Stimulated activated CD4-positive, alpha-beta T cell treated with anti-CD3 and anti-CD28 coated beads, Interleukin-15, amount 100 ng/mL, for 48 hours (primary cell): ENCODE measurements at regions not wholly inside any gene's neighbourhood (a gene's known extent, or its start where the extent isn't known, plus 50 kb on each side); places are given as distances from the start of the nearest gene placed in this dataset.

ENCODE experiments used
- DNase-seq, 2 donors: peaks; one replicate each; pipeline ENCODE4 v3.0.0-alpha.2; 2020; ENCODE audit warnings: low read depth in 2 of 2

DNA sequence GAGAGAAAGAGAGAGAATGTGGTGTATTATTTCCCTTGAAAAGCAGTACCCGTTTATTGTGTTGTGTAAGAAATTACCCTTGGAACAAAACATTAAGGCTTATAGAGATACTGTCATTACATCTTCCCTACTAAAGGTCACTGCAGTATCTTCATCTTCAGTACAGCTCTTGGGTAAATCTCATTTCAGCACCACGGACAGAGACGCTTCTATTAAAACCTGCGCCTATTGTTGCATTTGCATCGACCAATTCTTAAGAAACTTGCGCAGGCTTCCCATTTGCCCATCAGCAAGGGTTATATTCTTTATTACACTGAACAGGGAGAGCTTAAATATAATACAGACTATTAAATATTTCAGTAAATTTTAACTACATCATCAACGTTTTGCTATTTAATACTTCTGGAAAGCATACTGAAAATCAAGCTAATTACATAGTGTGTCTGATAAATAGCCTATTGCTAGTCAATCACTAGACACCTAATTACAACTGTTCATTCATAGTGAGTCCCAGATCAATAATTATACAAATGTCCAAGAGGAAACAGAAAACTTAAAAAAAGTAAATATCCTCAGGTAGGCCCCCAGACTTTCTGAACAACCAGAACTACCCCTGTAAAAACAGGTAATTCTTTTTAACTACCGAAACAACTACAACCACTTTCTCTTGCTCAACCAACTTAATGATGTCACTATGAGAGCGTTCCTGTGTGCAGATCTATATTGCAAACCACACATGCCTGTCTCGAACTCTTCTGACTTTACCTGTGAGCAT is 350.6 kb downstream of the LIG4 start:
- no peak for DNase-seq

DNA sequence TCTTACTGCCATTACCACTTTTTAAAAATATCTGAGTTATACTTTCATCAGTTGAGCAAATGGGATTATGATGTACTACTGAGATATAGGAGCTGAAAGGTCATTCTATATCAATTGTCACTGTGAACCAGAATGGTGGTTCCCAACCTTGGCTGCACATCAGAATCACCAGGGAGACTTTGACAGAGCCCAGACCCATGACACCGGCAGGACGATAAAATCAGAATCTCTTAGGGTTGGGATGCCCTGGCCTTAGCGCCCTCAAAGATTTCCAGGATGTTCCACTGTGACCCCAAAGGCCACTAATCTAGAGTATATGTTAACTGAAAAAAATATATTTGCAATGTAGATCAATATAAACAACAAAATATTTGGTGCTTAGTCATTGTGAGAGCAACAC is 355.1 kb downstream of the LIG4 start:
- no peak for DNase-seq

DNA sequence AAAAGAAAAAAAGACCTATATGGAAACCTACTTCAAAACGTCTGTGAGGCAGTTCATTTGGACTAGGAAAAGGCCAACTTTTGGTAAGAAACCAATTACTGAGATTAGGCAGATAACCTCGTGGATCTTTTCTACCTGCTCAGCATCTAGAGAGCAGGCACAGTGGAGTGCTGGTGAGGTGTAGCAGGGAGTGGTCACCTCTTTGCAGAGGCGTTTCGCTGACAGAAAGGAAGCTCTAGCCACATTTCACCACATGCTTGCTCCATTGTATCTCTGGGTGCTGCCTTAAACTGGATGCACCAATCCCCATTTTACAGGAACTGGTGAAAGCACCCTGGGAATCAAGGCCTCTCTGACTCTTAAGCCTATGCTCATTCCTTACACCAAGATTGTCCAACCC is 360.5 kb downstream of the LIG4 start:
- DNase-seq = no peak

DNA sequence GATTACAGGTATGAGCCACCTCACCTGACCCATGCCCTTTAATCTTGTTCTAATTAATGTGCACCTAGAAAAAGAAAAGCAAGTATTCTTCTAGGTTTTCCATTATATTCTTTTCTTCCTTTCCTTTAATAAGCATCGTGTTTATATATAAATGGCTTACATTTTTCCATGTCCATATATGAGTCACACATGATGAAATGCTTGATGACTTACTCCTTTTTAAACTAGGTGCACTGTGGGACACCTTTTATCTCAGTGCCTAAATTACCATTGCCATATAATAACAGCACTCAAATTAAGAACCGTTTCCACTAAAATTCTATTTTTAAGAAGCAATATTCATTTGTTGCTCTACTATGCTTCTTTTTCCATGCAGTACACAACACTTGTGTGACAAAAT is 363.3 kb downstream of the LIG4 start:
- no peak for DNase-seq

DNA sequence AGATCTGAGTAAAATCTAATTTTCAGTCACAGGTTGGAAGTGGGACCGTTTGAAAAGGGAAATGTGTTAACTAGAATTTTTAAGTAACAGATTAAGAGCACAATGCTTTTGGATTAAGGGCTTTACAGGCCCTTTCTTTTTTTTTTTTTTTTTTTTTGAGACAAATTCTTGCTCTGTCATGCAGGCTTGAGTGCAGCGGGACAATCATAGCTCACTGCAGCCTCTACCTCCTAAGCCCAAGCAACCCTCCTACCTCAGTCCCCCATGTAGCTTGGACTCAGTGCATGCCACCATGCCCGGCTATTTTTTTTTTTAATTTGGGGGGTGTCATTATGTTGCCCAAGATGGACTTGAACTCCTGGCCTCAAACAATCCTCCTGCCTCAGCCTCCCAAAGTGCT is 363.7 kb downstream of the LIG4 start:
- no peak for DNase-seq

DNA sequence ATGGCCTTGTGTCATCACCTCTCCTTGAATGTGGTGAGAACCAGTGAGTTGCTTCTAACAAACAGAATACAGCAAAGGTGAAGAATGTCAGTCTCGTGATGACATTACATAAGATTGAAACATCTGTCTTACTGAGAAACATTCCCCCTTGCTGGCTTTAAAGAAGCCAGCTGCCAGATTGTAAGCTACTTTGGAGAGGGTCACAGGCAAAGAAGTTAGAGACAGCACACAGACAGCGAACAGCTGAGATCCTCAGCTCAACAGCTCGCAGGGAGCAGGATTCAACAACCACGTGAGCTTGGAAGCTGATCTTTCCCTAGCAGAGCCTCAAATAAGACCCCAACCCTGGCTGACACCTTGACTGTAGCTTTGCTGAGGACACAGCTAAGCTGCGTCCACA is 367.9 kb downstream of the LIG4 start:
- DNase-seq = no peak

DNA sequence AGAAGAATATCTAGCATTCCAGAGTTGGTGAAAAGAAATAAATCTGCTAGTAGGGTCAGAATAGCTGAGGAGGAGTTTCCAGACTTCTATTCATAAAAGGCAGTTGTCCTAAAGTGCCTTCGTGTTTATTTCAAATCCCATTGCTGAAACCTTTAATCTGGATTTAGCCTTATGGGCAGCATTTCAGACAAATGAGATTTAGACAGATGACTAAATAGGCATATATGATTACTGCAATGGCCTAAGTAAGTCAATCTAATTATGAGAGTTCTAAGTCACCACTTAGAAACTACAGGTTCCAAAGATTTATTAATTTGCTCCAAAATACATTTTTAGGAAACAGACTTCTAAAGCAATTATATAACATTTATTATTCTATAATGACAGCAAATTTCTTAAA is 368.7 kb downstream of the LIG4 start:
- no peak for DNase-seq

DNA sequence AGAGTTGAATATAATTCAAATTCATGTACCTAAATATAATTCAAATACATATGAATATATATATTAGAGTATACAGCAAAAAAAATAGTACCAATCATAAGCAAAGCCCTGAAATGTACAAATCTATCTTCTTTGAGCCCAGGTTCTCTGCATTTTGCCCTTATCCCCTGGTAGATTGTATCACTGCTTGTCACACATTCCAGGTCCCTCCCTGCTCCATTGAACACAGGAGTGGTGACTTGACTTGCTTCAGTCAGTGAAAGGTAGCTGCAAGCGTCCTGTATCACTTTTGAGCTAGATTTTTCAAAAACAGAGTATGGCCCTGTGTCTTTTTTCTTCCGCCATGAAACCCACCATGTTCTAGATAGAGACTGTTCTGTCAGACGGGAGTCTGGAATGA is 369.4 kb downstream of the LIG4 start:
- no peak for DNase-seq

DNA sequence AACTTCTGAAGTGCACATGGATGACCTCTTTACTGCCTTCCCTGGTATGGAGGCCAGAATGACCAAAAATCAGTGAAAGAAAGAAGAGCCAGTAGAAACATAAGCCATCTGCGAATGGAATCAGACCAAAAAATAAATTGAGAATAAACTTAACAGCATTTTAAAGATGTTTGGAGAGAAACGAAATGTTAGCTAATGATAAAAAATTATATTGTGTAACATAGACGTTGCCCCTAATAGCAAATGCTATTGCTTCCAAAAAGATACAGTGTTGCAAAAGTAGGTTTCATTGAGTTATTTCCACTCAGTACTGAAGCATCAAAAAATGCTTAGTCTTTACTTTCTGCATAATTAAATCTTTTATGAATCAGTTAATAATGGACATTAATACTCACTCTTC is 371.7 kb downstream of the LIG4 start:
- no peak for DNase-seq

DNA sequence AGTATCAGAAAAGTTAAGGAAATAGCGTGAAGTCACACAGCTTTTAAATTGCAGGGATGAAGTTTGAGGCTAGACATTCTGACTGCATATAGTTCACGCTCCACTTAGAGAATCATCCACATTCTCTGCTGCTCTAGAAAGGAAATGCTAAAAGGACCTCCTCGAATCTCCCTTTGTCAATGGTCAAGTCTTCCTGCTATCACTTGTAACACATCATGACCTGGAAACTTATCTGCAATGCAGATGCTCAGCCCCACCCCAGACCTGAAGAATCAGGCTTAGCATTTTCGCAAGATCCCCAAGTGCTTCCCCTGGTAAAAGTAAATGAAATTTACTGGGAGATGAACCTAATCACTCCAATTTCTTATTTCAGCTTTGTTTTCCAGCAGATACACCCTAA is 372.1 kb downstream of the LIG4 start:
- DNase-seq = no peak

DNA sequence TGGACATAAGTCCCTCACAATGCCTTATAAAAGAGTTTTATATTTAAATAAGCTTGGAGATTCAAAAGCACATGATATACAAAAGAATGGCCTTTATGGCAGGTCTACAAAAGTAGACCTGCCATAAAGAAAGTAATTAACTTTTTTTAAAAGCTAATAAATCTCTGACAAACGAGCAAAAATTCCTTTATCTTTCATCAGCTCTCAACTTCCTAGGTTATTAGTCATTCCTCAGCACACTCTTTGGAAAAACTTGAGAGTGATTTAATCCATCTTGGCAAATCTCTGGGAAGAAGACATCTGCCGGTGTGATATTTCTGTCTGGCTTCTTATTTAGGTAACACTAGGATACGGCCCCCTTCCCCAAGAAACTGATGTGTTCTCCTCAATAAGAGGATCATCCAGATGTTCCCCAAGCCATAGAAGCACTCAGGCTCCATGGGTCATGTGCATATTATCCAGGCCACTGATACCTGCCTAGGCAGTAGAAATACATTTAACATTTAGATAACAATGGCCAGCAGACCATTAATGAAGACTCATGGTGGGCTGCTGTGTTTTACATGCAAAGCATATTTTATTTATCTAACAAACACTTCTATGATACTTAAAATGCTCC is 372.7 kb downstream of the LIG4 start:
- no peak for DNase-seq

DNA sequence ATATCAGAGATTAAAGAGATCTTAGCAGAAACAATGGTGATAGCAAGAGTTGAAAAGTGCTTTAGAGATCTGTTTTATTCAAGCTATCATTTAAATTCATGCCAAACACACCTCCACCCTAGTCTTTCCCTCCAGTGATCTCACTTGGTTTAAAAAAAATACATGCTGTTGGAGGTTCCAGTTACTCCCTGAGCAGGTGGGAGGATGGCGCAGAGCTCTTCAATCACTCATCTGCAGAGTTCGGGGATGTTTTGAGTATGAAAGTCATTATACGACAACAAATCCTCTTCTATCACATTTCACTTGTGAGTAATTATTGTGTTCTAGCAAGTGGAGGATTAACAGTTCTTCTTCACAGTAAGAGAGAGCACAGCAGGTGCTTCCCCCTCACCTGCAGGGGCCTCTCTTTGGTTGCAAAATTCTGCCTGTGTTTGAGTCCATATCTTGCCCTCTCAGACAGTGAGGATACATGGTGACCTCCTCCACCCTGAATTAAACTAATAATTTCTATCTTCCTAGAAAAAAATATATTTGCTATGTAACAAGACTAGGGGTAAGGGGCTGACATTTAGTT is 376.7 kb downstream of the LIG4 start:
- DNase-seq = no peak

DNA sequence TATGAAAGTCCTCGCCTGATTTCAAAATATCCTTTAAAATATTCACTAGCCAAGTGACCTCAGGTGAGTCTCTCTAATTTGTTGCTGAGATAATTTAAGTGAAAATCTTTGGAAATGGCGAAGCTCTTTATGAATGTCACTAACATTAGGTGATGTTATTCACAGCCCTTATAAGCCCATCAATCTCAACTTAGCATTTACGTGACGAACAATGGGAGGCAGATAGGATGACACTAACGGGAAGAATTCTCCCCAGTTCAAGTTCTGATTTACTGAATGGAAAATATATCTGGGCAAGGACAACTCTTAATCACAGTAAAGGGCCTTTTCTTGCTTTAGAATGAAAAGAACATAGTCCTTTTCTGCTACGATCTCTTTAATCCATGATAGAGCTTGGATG is 378.7 kb downstream of the LIG4 start:
- DNase-seq = no peak

DNA sequence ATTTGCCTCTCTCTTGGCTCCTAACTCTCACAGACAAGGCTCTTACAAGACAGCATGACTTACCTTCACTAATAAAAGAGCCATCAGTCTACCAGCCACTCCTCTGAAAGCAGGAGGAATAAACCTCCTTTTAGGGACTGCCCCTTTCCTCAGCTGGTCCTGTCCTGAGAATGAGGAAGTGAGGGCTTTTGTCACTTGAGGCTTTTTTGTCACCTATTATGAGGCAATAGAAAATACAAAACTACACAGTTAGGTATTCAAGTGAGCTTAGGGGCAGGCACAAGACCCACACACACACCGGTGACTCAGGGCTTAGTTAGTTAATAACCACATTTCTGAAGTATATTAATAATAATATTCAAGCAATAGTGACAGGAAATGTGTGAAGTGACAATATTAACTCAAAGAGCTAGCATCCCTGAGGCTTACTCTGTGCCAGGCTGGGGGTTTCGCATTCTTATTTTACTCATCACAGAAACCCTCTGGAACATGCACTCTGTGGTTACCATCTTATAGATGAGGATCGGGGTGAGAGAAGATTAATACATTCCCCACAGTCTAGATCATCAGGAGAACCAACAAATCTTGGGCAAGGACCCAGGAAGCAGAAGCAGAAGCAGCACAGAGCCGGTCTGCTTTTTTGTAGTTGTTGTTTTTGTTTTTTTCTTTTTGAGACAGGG is 379.9 kb downstream of the LIG4 start:
- DNase-seq = no peak

DNA sequence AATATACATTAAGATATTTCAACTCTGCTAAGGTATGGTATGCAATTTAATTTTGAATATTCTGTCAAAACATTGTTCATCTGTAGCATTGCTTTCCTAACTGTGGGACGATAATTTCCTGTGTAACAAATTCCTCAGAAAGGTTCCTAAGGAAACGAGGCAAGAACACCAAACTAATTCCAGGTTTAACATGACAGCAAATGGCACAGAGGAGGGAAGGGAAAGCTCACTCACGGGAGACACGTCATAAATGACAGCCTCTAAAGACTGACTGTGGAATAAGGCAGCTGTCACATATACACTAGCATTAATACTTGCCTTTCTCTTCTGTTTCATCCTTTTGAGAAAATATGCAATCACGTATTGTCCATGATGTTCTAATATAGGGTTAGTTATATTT is 380.6 kb downstream of the LIG4 start:
- no peak for DNase-seq

DNA sequence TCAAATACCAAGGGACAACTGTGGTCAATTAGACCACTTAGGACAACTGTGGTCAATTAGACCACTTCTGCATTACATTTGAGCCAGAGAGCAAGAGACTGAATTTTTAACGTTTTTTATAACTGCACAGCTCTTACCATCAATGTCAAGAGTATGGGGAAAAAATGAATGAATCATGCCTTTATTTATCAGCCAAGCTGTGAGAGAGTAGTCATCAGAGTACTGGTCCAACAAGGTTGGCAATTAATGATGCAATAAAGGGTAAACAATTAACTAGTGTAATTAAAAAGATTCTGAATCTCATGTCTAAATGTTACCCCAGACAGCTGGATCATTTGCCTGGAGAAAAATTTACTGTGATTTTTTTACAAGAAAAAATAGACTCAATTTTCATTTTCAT is 381.1 kb downstream of the LIG4 start:
- DNase-seq = no peak

DNA sequence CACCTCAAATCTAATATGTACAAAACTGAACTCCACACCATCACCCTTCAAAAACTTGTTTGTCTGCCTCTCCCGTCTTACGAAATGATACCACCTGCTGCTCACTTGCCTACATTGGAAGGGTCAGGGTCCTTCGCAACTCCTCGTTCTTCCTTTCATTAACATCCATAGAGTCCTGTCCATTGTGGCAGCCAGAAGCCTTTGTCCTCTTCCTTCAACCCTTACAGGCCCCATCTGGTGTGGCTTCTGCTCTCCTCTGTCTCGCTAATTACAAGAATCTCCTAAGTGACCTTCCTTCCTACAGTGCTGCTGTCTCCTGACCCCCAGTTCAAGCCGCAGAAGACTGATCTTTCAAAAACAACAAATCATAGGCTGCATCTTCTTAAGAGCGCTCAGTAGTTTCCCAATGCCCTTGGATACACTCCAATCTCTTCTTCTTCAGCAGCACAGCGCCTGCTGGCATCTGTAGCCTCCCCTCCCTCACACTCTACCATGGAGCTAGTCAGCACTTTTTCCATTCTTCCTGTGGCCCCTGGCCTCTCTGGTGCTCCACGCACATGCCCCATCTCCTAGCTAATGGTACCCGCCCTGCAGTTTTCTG is 382.7 kb downstream of the LIG4 start:
- DNase-seq = no peak

DNA sequence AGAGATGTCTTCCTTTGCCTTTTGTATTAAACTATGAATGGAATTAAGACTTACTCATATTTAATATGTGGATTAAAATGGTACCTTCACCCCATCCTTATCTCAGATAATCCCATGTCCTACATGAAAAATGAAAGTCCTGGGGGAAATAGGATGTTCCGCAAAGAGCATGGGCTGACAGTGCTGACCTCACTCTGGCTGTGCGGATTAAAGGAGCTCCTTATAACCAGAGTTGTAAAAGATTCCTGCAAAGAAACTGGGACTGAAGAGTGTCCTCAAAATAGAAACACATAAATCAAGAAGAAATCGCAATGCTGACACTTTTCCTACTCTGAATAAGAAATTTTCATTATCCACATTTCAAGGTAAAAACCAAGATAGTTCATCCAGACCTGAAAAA is 384.5 kb downstream of the LIG4 start:
- no peak for DNase-seq

DNA sequence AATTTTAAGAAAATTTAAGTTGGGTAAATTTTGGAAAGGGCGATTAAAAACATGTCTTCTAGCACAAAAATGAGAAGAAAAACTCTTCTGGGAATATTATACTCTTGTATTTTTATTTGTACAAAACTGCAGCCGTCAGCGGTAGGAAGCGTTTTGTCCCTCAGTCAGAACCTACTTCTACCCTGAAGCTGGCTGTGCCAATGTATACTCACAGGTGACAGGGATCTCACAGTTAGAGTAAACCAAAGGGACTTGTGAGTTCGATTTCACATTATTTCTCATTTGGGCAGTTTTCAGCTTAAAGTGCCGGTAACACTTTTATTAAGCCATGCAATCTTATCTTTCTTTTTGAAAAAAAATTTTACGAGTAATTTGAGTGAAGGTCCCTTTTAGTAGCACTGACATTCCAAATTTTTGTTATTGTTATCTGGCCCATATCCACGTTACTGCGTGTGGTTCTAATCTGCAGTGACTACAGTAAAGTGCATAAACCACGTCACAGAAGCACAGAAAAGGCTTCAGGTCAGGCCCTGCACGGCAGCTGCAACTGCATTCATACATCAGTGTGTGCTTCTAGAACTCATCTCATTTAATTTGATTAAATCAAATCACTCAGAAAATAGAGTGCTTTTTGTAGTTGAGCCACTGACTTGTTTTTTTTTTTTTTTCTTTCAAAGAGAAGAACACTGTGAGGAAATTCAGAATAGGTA is 387.3 kb downstream of the LIG4 start:
- no peak for DNase-seq

DNA sequence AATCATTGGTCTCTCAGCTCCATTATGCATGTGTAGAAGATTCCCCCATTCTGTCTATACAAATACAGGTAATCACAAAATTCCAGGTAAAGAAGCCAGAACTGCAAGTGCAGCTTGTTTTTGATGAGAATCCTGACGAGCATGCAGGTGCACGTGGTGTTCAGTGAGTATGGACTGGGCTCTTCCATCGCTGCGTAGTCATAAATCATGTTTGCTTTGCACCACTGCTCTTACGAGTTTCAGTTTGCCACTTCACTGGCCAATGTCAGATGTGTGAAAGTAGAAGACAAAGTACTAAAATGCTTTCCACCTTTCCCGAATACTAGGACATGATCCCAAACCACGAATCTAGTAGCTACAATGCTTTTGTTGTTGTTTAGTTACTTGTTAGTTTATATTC is 390.7 kb downstream of the LIG4 start:
- DNase-seq = no peak

DNA sequence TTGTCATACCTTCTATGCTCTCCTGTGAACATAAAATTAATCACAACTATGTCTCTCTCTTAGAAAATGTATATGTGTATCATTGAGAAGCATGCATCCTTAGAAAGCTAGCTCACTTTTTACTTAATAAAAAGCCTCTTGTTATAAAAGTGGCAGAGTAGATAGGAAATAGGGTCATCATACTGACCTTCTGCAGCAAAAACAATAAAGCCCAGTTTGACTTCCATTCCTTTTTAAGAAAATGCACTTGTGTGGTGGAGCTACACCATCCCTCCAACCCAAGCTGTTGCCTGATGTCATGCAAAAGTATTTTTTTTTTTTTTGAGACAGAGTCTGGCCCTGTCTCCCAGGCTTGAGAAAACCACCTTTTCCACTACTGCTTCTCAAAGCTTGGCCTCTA is 393.3 kb downstream of the LIG4 start:
- DNase-seq = no peak

DNA sequence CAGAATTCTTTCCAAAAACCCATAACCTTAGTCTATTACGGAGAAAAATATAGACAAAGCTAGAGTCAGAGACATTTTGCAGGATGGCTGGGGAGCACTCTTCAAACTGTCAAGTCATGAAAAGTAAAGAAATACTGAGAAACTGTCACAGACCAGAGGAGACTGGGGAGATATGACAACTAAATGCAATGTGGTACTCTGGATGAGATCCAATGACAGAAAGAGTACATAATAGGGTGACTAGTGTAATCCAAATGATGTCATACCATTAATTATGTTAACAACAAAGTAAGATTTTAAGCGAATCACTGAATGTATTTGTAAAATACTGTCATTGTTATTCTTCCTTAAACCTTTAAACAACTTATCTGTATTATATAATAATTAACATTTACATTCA is 393.8 kb downstream of the LIG4 start:
- no peak for DNase-seq
